Loucy (cell line): ENCODE measurements at regions not wholly inside any gene's neighbourhood (a gene's known extent, or its start where the extent isn't known, plus 50 kb on each side); places are given as distances from the start of the nearest gene placed in this dataset.

ENCODE experiments used
- H2AFZ ChIP-seq: fragments of 200-600 bp; sonication (generic); 2 replicates; pipeline ENCODE4 v1.6.0; 2016; ENCODE audit warnings: antibody characterized with exemption, mild to moderate bottlenecking, low read length, moderate library complexity
- H3F3A ChIP-seq: fragments of 200-600 bp; 2 replicates; pipeline ENCODE4 v1.6.0; 2016; ENCODE audit warnings: antibody characterized with exemption, low read depth, mild to moderate bottlenecking
- H3K27me3 ChIP-seq: fragments of 200-600 bp; sonication (generic); 2 replicates; pipeline ENCODE4 v1.6.1; 2014; ENCODE audit warnings: low read length, mild to moderate bottlenecking; ENCODE audit not compliant: insufficient read depth, poor library complexity, severe bottlenecking
- H3K36me3 ChIP-seq: fragments of 200-600 bp; sonication (generic); 2 replicates; pipeline ENCODE4 v1.6.1; 2016; ENCODE audit warnings: low read length; ENCODE audit not compliant: insufficient read depth
- H3K4me1 ChIP-seq: fragments of 200-600 bp; sonication (generic); 2 replicates; pipeline ENCODE4 v1.5.1; 2014; ENCODE audit warnings: low read length, mild to moderate bottlenecking; ENCODE audit not compliant: insufficient read depth, poor library complexity, severe bottlenecking
- H3K4me2 ChIP-seq: fragments of 200-600 bp; sonication (generic); 2 replicates; pipeline ENCODE4 v1.6.0; 2014; ENCODE audit warnings: antibody characterized with exemption, low read length, low read depth, mild to moderate bottlenecking; ENCODE audit not compliant: poor library complexity, severe bottlenecking
- H3K4me3 ChIP-seq: fragments of 200-600 bp; sonication (generic); 2 replicates; pipeline ENCODE4 v1.5.1; 2014; ENCODE audit warnings: low read length, mild to moderate bottlenecking, mixed read lengths; ENCODE audit not compliant: poor library complexity, severe bottlenecking
- H3K79me2 ChIP-seq: fragments of 200-600 bp; sonication (generic); 2 replicates; pipeline ENCODE4 v1.6.1; 2014; ENCODE audit warnings: low read length; ENCODE audit not compliant: insufficient read depth
- H3K9ac ChIP-seq: fragments of 200-600 bp; sonication (generic); 2 replicates; pipeline ENCODE4 v1.6.0; 2014; ENCODE audit warnings: mild to moderate bottlenecking, low read depth, low read length, moderate library complexity; ENCODE audit not compliant: poor library complexity, severe bottlenecking
- H3K9me2 ChIP-seq: fragments of 200-600 bp; sonication (generic); replicated peaks from 2 replicates; pipeline ENCODE4 v1.6.1; 2016; ENCODE audit warnings: low read depth, low read length, mixed read lengths
- H3K9me3 ChIP-seq: fragments of 200-600 bp; sonication (generic); 2 replicates; pipeline ENCODE4 v1.6.1; 2014; ENCODE audit warnings: mild to moderate bottlenecking, antibody characterized with exemption, low read length, low read depth; ENCODE audit not compliant: insufficient read depth
- H4K20me1 ChIP-seq: fragments of 200-600 bp; sonication (generic); 2 replicates; pipeline ENCODE4 v1.6.0; 2014; ENCODE audit warnings: antibody characterized with exemption, low read length, mild to moderate bottlenecking; ENCODE audit not compliant: insufficient read depth, poor library complexity, severe bottlenecking
- CTCF ChIP-seq: fragments of 200-600 bp; sonication (generic); conservative IDR thresholded peaks from 2 replicates; pipeline ENCODE4 v1.5.1; 2014; ENCODE audit warnings: mild to moderate bottlenecking, antibody characterized with exemption, low read length
- EZH2phosphoT487 ChIP-seq: fragments of 200-600 bp; IDR thresholded peaks from 2 replicates; pipeline ENCODE4 v1.6.1; 2018; ENCODE audit warnings: antibody characterized with exemption, mild to moderate bottlenecking, moderate library complexity, borderline replicate concordance

DNA sequence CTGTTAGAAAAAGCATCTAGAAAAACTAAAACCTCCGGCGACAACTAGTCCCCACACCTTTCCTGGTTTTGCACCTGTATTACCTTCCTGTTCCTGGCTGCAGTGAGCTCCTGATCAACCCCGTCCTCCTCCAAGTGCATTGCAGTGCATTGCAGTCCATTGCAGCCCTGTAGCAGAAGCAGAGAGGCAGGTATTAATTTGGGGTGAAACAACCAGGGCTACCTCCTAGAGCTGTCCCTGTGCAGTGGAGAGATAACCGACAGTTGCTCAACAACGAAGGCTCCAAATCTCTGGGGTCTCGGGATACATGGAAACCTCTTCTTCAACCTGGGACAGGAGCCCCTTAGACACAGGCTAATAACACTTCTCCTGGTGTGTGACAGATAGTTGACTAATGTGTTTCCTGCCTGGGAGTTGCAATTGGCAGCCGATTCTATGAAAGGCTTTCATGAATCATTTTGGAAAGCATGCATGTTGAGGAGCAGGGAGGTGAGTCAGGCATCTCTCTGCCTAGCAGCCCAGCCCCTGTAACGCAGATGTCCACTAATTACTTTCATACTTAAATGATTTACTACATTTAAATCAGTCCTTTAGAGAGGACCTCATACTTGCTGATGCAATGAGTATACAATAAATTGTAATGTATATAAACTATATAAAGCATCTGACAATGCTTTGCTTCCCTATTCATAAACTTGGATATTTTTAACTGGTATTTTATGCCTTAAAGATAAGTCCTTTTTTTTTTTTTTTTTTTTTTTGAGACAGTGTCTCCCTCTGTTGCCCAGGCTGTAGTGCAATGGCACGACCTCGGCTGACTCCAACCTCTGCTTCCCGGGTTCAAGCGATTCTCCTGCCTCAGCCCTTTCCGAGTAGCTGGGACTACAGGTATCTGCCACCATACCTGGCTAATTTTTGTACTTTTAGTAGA lies 59.0 kb downstream of the PRR15 start:
- no peaks in the 10 kb centered on the region for H4K20me1 ChIP-seq
- H3K4me3 ChIP-seq: no peak overlapping the region
- H3K79me2 ChIP-seq: no peaks in the 10 kb centered on the region
- H2AFZ ChIP-seq: no peak overlapping the region
- H3K9me3 ChIP-seq: no peaks in the 10 kb centered on the region
- no peaks in the 10 kb centered on the region for H3F3A ChIP-seq
- TF ChIP-seq EZH2phosphoT487: no peak
- TF ChIP-seq CTCF: no peak
- H3K4me2 ChIP-seq: no peak overlapping the region
- no peaks in the 10 kb centered on the region for H3K27me3 ChIP-seq
- no peak overlapping the region for H3K9ac ChIP-seq
- H3K9me2 ChIP-seq: no peaks in the 10 kb centered on the region
- H3K4me1 ChIP-seq: no peaks in the 10 kb centered on the region
- no peaks in the 10 kb centered on the region for H3K36me3 ChIP-seq

GRCh38 chr7:29623973-29624372 lies 60.3 kb downstream of the PRR15 start:
- no peaks in the 10 kb centered on the region for H3F3A ChIP-seq
- no peaks in the 10 kb centered on the region for H4K20me1 ChIP-seq
- no peak overlapping the region for H3K9ac ChIP-seq
- H3K36me3 ChIP-seq: no peaks in the 10 kb centered on the region
- H2AFZ ChIP-seq: no peak overlapping the region
- no peaks in the 10 kb centered on the region for H3K9me3 ChIP-seq
- no peaks in the 10 kb centered on the region for H3K27me3 ChIP-seq
- no peaks in the 10 kb centered on the region for H3K4me1 ChIP-seq
- TF ChIP-seq EZH2phosphoT487 (no peak), CTCF (no peak)
- no peaks in the 10 kb centered on the region for H3K79me2 ChIP-seq
- H3K4me3 ChIP-seq: no peak overlapping the region
- no peaks in the 10 kb centered on the region for H3K9me2 ChIP-seq
- H3K4me2 ChIP-seq: no peak overlapping the region

- Histone ChIP-seq H3K9me3 (no peaks in the 10 kb centered on the region), H3K9me2 (no peaks in the 10 kb centered on the region), H3K27me3 (no peaks in the 10 kb centered on the region), H3K79me2 (no peaks in the 10 kb centered on the region), H2AFZ (no peak overlapping the region), H3K4me1 (no peaks in the 10 kb centered on the region), H3K4me2 (no peak overlapping the region), H3K4me3 (no peak overlapping the region), H3K36me3 (no peaks in the 10 kb centered on the region), H3K9ac (no peak overlapping the region), H3F3A (no peaks in the 10 kb centered on the region), H4K20me1 (no peaks in the 10 kb centered on the region)
- TF ChIP-seq EZH2phosphoT487 (no peak), CTCF (no peak)
These were observed 63.1 kb downstream of the PRR15 start for GRCh38 chr7:29626730-29627129.
